Activated CD4-positive, alpha-beta T cell treated with anti-CD3 and anti-CD28 coated beads for 24 hours (primary cell): ENCODE measurements at regions not wholly inside any gene's neighbourhood (a gene's known extent, or its start where the extent isn't known, plus 50 kb on each side); places are given as distances from the start of the nearest gene placed in this dataset.
A peak's percentile ranks its signal among the peaks of the same experiment; 100 is the strongest.
"Not testable (repeated sequence)": the region's sequence is repeated elsewhere in the genome, so short reads cannot be mapped to it uniquely, and the experiment has no call there.

Source experiments
- DNase-seq, 2 donors: peaks; one replicate each; pipeline ENCODE4 v3.0.0-alpha.2; 2020; ENCODE audit warnings: low read depth in 2 of 2

- DNase-seq: not testable (repeated sequence)
Observed at GRCh38 chr16:21534561-21534960, 64.8 kb upstream of the METTL9 start.

GRCh38 chr16:21535201-21535600 is 64.2 kb upstream of the METTL9 start:
- DNase-seq: not testable (repeated sequence)

- DNase-seq: not testable (repeated sequence)
Observed at GRCh38 chr16:21536740-21537139, 62.6 kb upstream of the METTL9 start.

- not testable (repeated sequence) for DNase-seq
Observed at GRCh38 chr16:21537598-21537997, 61.8 kb upstream of the METTL9 start.

- not testable (repeated sequence) for DNase-seq
Observed at GRCh38 chr16:21539107-21539618, 60.2 kb upstream of the METTL9 start.

GRCh38 chr16:21540770-21541433 is 58.5 kb upstream of the METTL9 start:
- peak; percentile 48 to 49 for DNase-seq

GRCh38 chr16:21541611-21542051 is 57.7 kb upstream of the METTL9 start:
- DNase-seq: not testable (repeated sequence)

- DNase-seq: not testable (repeated sequence)
Observed at GRCh38 chr16:21542075-21542474, 57.3 kb upstream of the METTL9 start.

GRCh38 chr16:21542491-21543124 is 56.8 kb upstream of the METTL9 start:
- DNase-seq: not testable (repeated sequence)

- DNase-seq: not testable (repeated sequence)
Observed at GRCh38 chr16:21543151-21543836, 56.1 kb upstream of the METTL9 start.

GRCh38 chr16:21545664-21546326 is 53.6 kb upstream of the METTL9 start:
- not testable (repeated sequence) for DNase-seq

- DNase-seq: not testable (repeated sequence)
Observed at GRCh38 chr16:21549396-21549795, 50.0 kb upstream of the METTL9 start.
